ENCODE measurements at regions not wholly inside any gene's neighbourhood (a gene's known extent, or its start where the extent isn't known, plus 50 kb on each side); places are given as distances from the start of the nearest gene placed in this dataset.
"Not testable (repeated sequence)": the region's sequence is repeated elsewhere in the genome, so short reads cannot be mapped to it uniquely, and the experiment has no call there.

GRCh38 chr3:14057701-14058100 lies 67.0 kb downstream of the CHCHD4 start:
- Mint-ChIP-seq H3K27me3 (peaks cover 7% of the 10 kb centered on the region), H3K36me3 (ENCODE audit: low read depth) (no peaks in the 10 kb centered on the region), H3K4me1 (no peaks in the 10 kb centered on the region), H3K27ac (no peak overlapping the region), H3K4me3 (no peak overlapping the region)
- no peak for ATAC-seq
- no peaks in the 10 kb centered on the region for H3K9me3 ChIP-seq (ENCODE audit: control insufficient read depth, low read length, poor library complexity, severe bottlenecking)
- no peak for DNase-seq

GRCh38 chr3:14047841-14048240 lies 76.8 kb downstream of the CHCHD4 start:
- DNase-seq, result no peak
- Mint-ChIP-seq H3K36me3 (ENCODE audit: low read depth) (peaks cover 3% of the 10 kb centered on the region), H3K27ac (no peak overlapping the region), H3K27me3 (peaks cover 49% of the 10 kb centered on the region), H3K4me3 (no peak overlapping the region), H3K4me1 (no peaks in the 10 kb centered on the region)
- H3K9me3 ChIP-seq (ENCODE audit: control insufficient read depth, low read length, poor library complexity, severe bottlenecking), result no peaks in the 10 kb centered on the region
- no peak for ATAC-seq

- H3K9me3 ChIP-seq (ENCODE audit: control insufficient read depth, low read length, poor library complexity, severe bottlenecking), result no peaks in the 10 kb centered on the region
- peaks cover 3% of the 10 kb centered on the region for H3K36me3 Mint-ChIP-seq (ENCODE audit: low read depth)
- H3K4me3 Mint-ChIP-seq, result no peak overlapping the region
- ATAC-seq, result no peak
- no peaks in the 10 kb centered on the region for H3K4me1 Mint-ChIP-seq
- peaks cover 48% of the 10 kb centered on the region for H3K27me3 Mint-ChIP-seq
- no peak overlapping the region for H3K27ac Mint-ChIP-seq
- no peak for DNase-seq
These were observed 77.6 kb downstream of the CHCHD4 start for GRCh38 chr3:14047027-14047426.

- ATAC-seq, result no peak
- DNase-seq, result no peak
- peaks cover 22% of the 10 kb centered on the region for H3K27me3 Mint-ChIP-seq
- no peak overlapping the region for H3K27ac Mint-ChIP-seq
- peaks cover 3% of the 10 kb centered on the region for H3K36me3 Mint-ChIP-seq (ENCODE audit: low read depth)
- H3K4me3 Mint-ChIP-seq, result no peak overlapping the region
- H3K9me3 ChIP-seq (ENCODE audit: control insufficient read depth, low read length, poor library complexity, severe bottlenecking), result no peaks in the 10 kb centered on the region
- H3K4me1 Mint-ChIP-seq, result no peaks in the 10 kb centered on the region
These were observed 82.0 kb downstream of the CHCHD4 start for GRCh38 chr3:14042680-14043079.

DNA sequence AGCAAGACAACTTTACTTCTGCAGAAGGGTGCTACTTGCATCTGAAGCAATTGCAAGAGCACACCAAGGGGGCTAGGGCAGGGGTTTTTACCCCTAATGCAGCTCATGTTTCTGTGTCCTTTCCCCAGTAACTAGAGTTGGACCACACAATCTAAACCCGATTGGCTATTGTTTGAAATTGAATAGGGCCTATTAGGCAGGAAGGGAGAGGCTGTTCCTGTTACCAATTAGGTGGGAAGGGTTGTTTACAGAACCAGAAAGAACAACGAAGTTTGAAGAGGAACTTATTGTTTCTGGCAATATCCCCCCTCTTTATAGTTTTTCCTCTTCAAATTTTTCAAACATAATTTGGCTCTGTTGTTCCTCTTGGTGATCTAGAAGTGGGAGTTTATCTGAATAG lies 85.5 kb downstream of the CHCHD4 start:
- no peak for ATAC-seq
- H3K9me3 ChIP-seq (ENCODE audit: control insufficient read depth, low read length, poor library complexity, severe bottlenecking), result no peaks in the 10 kb centered on the region
- no peak for DNase-seq
- Mint-ChIP-seq H3K4me1 (no peaks in the 10 kb centered on the region), H3K27me3 (no peaks in the 10 kb centered on the region), H3K36me3 (ENCODE audit: low read depth) (no peaks in the 10 kb centered on the region), H3K4me3 (no peak overlapping the region), H3K27ac (no peak overlapping the region)

DNA sequence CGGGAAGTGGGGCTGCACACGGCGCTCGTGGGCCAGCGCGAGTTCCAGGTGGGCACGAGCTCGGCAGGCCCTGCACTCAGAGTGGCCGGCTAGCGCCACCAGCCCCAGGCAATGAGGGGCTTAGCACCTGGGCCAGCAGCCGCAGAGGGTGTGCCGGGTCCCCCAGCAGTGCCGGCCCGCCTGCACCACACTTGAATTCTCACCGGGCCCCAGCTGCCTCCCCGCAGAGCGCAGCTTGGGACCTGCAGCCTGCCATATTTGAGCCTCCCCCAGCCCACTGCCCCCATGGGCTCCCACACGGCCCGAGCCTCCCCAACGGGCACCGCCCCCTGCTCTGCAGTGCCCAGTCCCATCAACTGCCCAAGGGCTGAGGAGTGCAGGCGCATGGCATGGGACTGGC lies 87.5 kb downstream of the CHCHD4 start:
- DNase-seq (no peak), ATAC-seq (no peak)
- H3K27me3 Mint-ChIP-seq, result no peaks in the 10 kb centered on the region
- H3K9me3 ChIP-seq (ENCODE audit: control insufficient read depth, low read length, poor library complexity, severe bottlenecking), result no peaks in the 10 kb centered on the region
- H3K4me3 Mint-ChIP-seq, result no peak overlapping the region
- no peaks in the 10 kb centered on the region for H3K4me1 Mint-ChIP-seq
- H3K27ac Mint-ChIP-seq, result no peak overlapping the region
- H3K36me3 Mint-ChIP-seq (ENCODE audit: low read depth), result no peaks in the 10 kb centered on the region

DNA sequence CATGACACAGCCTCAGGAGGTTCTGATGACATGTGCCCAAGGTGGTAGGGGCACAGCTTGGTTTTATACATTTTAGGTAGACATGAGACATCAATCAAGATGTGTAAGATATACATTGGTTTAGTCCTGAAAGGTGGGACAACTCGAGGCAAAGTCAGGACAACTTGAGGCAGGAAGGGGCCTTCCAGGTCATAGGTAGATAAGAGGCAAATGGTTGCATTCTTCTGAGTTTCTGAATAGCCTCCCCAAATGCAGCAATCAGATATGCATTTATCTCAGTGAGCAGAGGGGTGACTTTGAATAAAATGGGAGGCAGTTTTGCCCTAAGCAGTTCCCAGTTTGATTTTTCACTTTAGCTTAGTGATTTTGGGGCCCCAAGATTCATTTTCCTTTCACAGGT lies 91.6 kb downstream of the CHCHD4 start:
- H3K27me3 Mint-ChIP-seq, result no peaks in the 10 kb centered on the region
- ATAC-seq, result no peak
- peaks cover 2% of the 10 kb centered on the region for H3K36me3 Mint-ChIP-seq (ENCODE audit: low read depth)
- H3K9me3 ChIP-seq (ENCODE audit: control insufficient read depth, low read length, poor library complexity, severe bottlenecking), result no peaks in the 10 kb centered on the region
- no peaks in the 10 kb centered on the region for H3K4me1 Mint-ChIP-seq
- no peak overlapping the region for H3K27ac Mint-ChIP-seq
- no peak for DNase-seq
- no peak overlapping the region for H3K4me3 Mint-ChIP-seq

DNA sequence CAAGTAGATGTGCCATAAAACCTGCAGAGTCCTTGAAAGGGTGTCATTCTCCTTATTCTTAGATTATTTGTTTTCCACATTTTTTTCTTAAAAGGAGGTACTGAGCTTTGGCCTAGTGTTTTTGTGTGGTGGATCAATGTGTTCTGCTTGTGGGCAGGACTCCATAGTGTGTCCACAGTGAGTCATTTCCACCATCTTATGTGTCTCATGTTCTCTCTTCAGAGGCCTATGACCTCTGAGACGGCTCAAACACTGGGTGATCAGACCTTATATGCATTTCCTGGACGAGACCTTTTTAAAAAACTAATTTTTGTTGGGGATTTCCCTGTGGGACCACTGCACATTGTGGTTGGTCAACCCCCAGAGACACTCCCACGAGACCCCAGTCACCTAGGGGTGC lies 93.4 kb downstream of the CHCHD4 start:
- H3K36me3 Mint-ChIP-seq (ENCODE audit: low read depth), result peaks cover 2% of the 10 kb centered on the region
- H3K4me1 Mint-ChIP-seq, result no peaks in the 10 kb centered on the region
- H3K9me3 ChIP-seq (ENCODE audit: control insufficient read depth, low read length, poor library complexity, severe bottlenecking), result no peaks in the 10 kb centered on the region
- no peak overlapping the region for H3K27ac Mint-ChIP-seq
- ATAC-seq (no peak), DNase-seq (no peak)
- no peaks in the 10 kb centered on the region for H3K27me3 Mint-ChIP-seq
- no peak overlapping the region for H3K4me3 Mint-ChIP-seq

DNA sequence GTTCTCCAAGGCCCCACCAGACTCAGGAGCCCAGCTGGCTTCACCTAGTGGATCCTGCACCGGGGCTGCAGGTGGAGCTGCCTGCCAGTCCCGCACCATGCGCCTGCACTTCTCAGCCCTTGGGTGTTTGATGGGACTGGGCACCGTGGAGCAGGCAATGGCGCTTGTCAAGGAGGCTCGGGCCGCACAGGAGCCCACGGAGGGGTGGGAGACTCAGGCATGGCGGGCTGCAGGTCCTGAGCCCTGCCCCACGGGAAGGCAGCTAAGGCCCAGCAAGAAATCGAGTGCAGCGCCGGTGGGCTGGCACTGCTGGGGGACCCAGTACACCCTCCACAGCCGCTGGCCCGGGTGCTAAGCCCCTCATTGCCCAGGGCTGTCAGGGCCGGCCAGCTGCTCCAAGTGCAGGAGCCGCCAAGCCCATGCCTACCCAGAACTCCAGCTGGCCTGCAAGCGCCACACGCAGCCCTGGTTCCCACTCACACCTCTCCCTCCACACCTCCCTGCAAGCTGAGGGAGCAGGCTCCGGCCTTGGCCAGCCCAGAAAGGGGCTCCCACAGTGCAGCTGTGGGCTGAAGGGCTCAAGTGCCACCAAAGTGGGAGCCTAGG lies 95.2 kb downstream of the CHCHD4 start:
- H3K4me3 Mint-ChIP-seq; H3K9me3 ChIP-seq (ENCODE audit: control insufficient read depth, low read length, poor library complexity, severe bottlenecking); H3K36me3 Mint-ChIP-seq (ENCODE audit: low read depth); H3K4me1 Mint-ChIP-seq; ATAC-seq; H3K27ac Mint-ChIP-seq; DNase-seq; H3K27me3 Mint-ChIP-seq: not testable (repeated sequence)

GRCh38 chr3:14028122-14028521 lies 96.5 kb downstream of the CHCHD4 start:
- H3K36me3 Mint-ChIP-seq (ENCODE audit: low read depth); ATAC-seq; H3K27me3 Mint-ChIP-seq: not testable (repeated sequence)

GRCh38 chr3:14019459-14019858 lies 105.2 kb downstream of the CHCHD4 start:
- no peak for DNase-seq
- peaks cover 5% of the 10 kb centered on the region for H3K36me3 Mint-ChIP-seq (ENCODE audit: low read depth)
- no peak overlapping the region for H3K27ac Mint-ChIP-seq
- no peaks in the 10 kb centered on the region for H3K4me1 Mint-ChIP-seq
- peaks cover 17% of the 10 kb centered on the region for H3K27me3 Mint-ChIP-seq
- no peak for ATAC-seq
- no peak overlapping the region for H3K4me3 Mint-ChIP-seq
- peaks cover 3% of the 10 kb centered on the region for H3K9me3 ChIP-seq (ENCODE audit: control insufficient read depth, low read length, poor library complexity, severe bottlenecking)

More at GRCh38 chr3:14028122-14028521, 96.5 kb downstream of the CHCHD4 start:
- not testable (repeated sequence) for H3K4me1 Mint-ChIP-seq; DNase-seq; H3K27ac Mint-ChIP-seq; H3K4me3 Mint-ChIP-seq; H3K9me3 ChIP-seq (ENCODE audit: control insufficient read depth, low read length, poor library complexity, severe bottlenecking)

DNA sequence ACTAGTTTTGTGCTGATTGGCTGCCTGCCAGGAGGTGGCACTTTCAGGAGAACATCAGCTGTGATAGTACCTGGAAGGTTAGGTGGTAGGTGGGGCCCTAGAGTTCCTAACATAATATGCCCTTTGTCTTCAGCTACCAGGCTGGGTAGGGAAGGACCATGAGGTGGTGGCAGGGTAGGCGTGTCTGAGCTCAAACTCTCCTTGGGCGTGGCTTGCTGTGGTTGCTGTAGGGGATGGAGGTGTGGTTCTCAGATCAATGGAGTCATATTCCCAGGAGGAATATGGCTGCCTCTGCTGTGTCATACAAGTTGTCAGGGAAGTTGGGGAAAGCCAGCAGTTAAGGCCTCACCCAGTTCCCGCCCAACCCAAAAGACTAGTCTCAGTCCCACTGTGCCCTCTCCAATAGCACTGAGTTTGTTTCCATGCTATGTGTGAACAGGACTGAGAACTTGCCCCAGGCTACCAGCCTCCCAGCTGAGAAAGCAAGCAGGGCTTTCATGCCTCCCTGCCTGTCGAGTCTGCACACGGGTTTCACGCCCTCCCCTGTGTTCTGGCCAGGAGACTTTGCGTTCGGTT lies 107.7 kb downstream of the CHCHD4 start:
- H3K36me3 Mint-ChIP-seq (ENCODE audit: low read depth), result peaks cover 2% of the 10 kb centered on the region
- H3K4me3 Mint-ChIP-seq, result no peak overlapping the region
- peaks cover 17% of the 10 kb centered on the region for H3K27me3 Mint-ChIP-seq
- no peak for ATAC-seq
- H3K27ac Mint-ChIP-seq, result no peak overlapping the region
- no peaks in the 10 kb centered on the region for H3K9me3 ChIP-seq (ENCODE audit: control insufficient read depth, low read length, poor library complexity, severe bottlenecking)
- H3K4me1 Mint-ChIP-seq, result no peaks in the 10 kb centered on the region
- no peak for DNase-seq

DNA sequence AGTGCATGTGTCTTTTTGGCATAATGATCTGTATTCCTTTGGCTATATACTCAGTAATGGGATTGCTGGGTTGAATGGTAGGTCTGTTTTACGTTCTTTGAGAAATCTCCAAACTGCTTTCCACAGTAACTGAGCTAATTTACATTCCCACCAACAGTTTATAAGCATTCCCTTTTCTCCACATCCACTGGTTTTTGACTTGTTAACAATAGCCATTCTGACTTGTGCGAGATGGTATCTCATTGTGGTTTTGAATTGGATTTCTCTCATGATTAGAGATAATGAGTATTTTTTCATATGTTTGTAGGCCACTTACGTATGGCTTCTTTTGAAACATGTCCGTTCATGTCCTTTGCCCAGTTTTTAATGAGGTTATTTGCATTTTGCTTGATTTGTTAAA lies 117.7 kb downstream of the CHCHD4 start:
- peaks cover 48% of the 10 kb centered on the region for H3K27me3 Mint-ChIP-seq
- ATAC-seq, result no peak
- no peaks in the 10 kb centered on the region for H3K4me1 Mint-ChIP-seq
- no peak overlapping the region for H3K4me3 Mint-ChIP-seq
- H3K9me3 ChIP-seq (ENCODE audit: control insufficient read depth, low read length, poor library complexity, severe bottlenecking), result no peaks in the 10 kb centered on the region
- no peaks in the 10 kb centered on the region for H3K36me3 Mint-ChIP-seq (ENCODE audit: low read depth)
- H3K27ac Mint-ChIP-seq, result no peak overlapping the region
- no peak for DNase-seq

- Mint-ChIP-seq H3K4me1 (no peaks in the 10 kb centered on the region), H3K36me3 (ENCODE audit: low read depth) (peaks cover 2% of the 10 kb centered on the region), H3K4me3 (no peak overlapping the region), H3K27ac (no peak overlapping the region), H3K27me3 (peaks cover 27% of the 10 kb centered on the region)
- ATAC-seq (no peak), DNase-seq (no peak)
- no peaks in the 10 kb centered on the region for H3K9me3 ChIP-seq (ENCODE audit: control insufficient read depth, low read length, poor library complexity, severe bottlenecking)
These were observed 121.3 kb upstream of the WNT7A start for GRCh38 chr3:14001136-14001535.

All from T-helper 17 cell (primary cell).